GM23338 (cell line): ENCODE measurements at regions not wholly inside any gene's neighbourhood (a gene's known extent, or its start where the extent isn't known, plus 50 kb on each side); places are given as distances from the start of the nearest gene placed in this dataset.

Source experiments
- ATAC-seq: fragments of 200-7000 bp; cut with Tn5 transposase; 3 replicates; pipeline ENCODE4 v1.9.1; 2020
- DNase-seq: peaks from one replicate; pipeline ENCODE4 v3.0.0-alpha.2; 2015; ENCODE audit warnings: low spot score
- H2AFZ ChIP-seq: fragments of 200-600 bp; sonication (generic); 2 replicates; pipeline ENCODE4 v1.8.0; 2016; ENCODE audit warnings: antibody characterized with exemption, mild to moderate bottlenecking, moderate library complexity
- H3F3A ChIP-seq: fragments of 200-600 bp; sonication (generic); replicated peaks from 2 replicates; pipeline ENCODE4 v1.8.0; 2017; ENCODE audit warnings: antibody characterized with exemption, mixed run types, low read depth
- H3K27ac ChIP-seq: fragments of 200-600 bp; sonication (generic); 2 replicates; pipeline ENCODE4 v1.6.1; 2016; ENCODE audit warnings: low read depth
- H3K27me3 ChIP-seq: fragments of 200-600 bp; sonication (generic); 2 replicates; pipeline ENCODE4 v1.8.0; 2016; ENCODE audit warnings: mild to moderate bottlenecking, mixed run types, moderate library complexity; ENCODE audit not compliant: insufficient read depth
- H3K36me3 ChIP-seq: fragments of 200-600 bp; sonication (generic); 2 replicates; pipeline ENCODE4 v1.8.0; 2016; ENCODE audit warnings: mild to moderate bottlenecking; ENCODE audit not compliant: insufficient read depth
- H3K4me1 ChIP-seq: fragments of 200-600 bp; sonication (generic); 2 replicates; pipeline ENCODE4 v1.8.0; 2016; ENCODE audit warnings: mild to moderate bottlenecking, moderate library complexity; ENCODE audit not compliant: insufficient read depth
- H3K4me2 ChIP-seq: fragments of 200-600 bp; sonication (generic); 2 replicates; pipeline ENCODE4 v1.7.1; 2017; ENCODE audit warnings: mixed run types
- H3K4me3 ChIP-seq: fragments of 200-600 bp; sonication (generic); 2 replicates; pipeline ENCODE4 v1.6.1; 2016; ENCODE audit warnings: mixed run types
- H3K79me2 ChIP-seq: fragments of 200-600 bp; sonication (generic); replicated peaks from 2 replicates; pipeline ENCODE4 v1.8.0; 2017; ENCODE audit warnings: mild to moderate bottlenecking; ENCODE audit not compliant: insufficient read depth
- H3K9me2 ChIP-seq: fragments of 200-600 bp; sonication (generic); 2 replicates; pipeline ENCODE4 v1.8.0; 2017; ENCODE audit not compliant: insufficient read depth
- H4K20me1 ChIP-seq: fragments of 200-600 bp; sonication (generic); replicated peaks from 2 replicates; pipeline ENCODE4 v1.8.0; 2017; ENCODE audit warnings: mild to moderate bottlenecking; ENCODE audit not compliant: insufficient read depth
- H3K27ac Mint-ChIP-seq: 2 replicates; pipeline ENCODE4 v1.8.0; 2020; ENCODE audit warnings: inconsistent platforms, mild to moderate bottlenecking, moderate library complexity, mixed read lengths
- H3K27me3 Mint-ChIP-seq: 3 replicates; pipeline ENCODE4 v1.8.0; 2022; ENCODE audit warnings: low read depth, mild to moderate bottlenecking, moderate library complexity, mixed read lengths, inconsistent platforms; ENCODE audit not compliant: insufficient read depth, poor library complexity
- H3K36me3 Mint-ChIP-seq: 3 replicates; pipeline ENCODE4 v1.8.0; 2021; ENCODE audit warnings: low read depth, mild to moderate bottlenecking, inconsistent platforms, moderate library complexity, mixed read lengths
- H3K4me1 Mint-ChIP-seq: 3 replicates; pipeline ENCODE4 v1.8.0; 2020; ENCODE audit warnings: mild to moderate bottlenecking, inconsistent platforms, mixed read lengths
- H3K4me3 Mint-ChIP-seq: 3 replicates; pipeline ENCODE4 v1.8.0; 2021; ENCODE audit warnings: moderate library complexity, mild to moderate bottlenecking, inconsistent platforms, mixed read lengths
- H3K9me3 Mint-ChIP-seq: 3 replicates; pipeline ENCODE4 v1.8.0; 2020; ENCODE audit warnings: moderate library complexity, mild to moderate bottlenecking, inconsistent platforms, mixed read lengths
- CREB1 ChIP-seq: fragments of 250-450 bp; sonication (Bioruptor Pico); IDR thresholded peaks from 2 replicates; pipeline ENCODE4 v1.5.0; 2020; ENCODE audit warnings: low read depth, mild to moderate bottlenecking, moderate library complexity
- EZH2 ChIP-seq: fragments of 200-600 bp; sonication (generic); IDR thresholded peaks from one replicate; pipeline ENCODE4 v1.8.0; 2017; ENCODE audit warnings: antibody characterized with exemption, mild to moderate bottlenecking, low read depth; ENCODE audit not compliant: unreplicated experiment
- EZH2phosphoT487 ChIP-seq: fragments of 200-600 bp; sonication (generic); IDR thresholded peaks from one replicate; pipeline ENCODE4 v1.8.1; 2018; ENCODE audit warnings: antibody characterized with exemption; ENCODE audit not compliant: unreplicated experiment
- JUNB ChIP-seq: IDR thresholded peaks from one replicate; pipeline ENCODE4 v1.6.1; 2016; ENCODE audit warnings: antibody characterized with exemption; ENCODE audit not compliant: unreplicated experiment
- NANOG ChIP-seq: IDR thresholded peaks from 2 replicates; pipeline ENCODE4 v1.6.1; 2016; ENCODE audit warnings: antibody characterized with exemption, borderline replicate concordance
- POLR2AphosphoS5 ChIP-seq: IDR thresholded peaks from 2 replicates; pipeline ENCODE4 v1.6.1; 2016; ENCODE audit warnings: antibody characterized with exemption, low read depth
- ZNF114 ChIP-seq: fragments of 250-450 bp; sonication (Bioruptor Pico); IDR thresholded peaks from 2 replicates; pipeline ENCODE4 v1.5.0; 2020; ENCODE audit warnings: mild to moderate bottlenecking, moderate library complexity
- ZNF331 ChIP-seq: fragments of 250-450 bp; sonication (Bioruptor Pico); IDR thresholded peaks from 2 replicates; pipeline ENCODE4 v1.5.0; 2020; ENCODE audit warnings: low read depth, mild to moderate bottlenecking, moderate library complexity
- TF ChIP-seq, protein P1 (sequence below), 2 experiments: fragments of 200-600 bp in 1 of 2; sonication (generic) in 1 of 2; conservative IDR thresholded peaks; 2 replicates each; pipeline versions ENCODE4 v1.5.1 to v1.6.1; 2016 to 2017; ENCODE audit warnings: antibody characterized with exemption in 2 of 2, low read depth in 2 of 2, mild to moderate bottlenecking in 2 of 2, moderate library complexity in 1 of 2
- TF ChIP-seq, protein P2 (sequence below): IDR thresholded peaks from 2 replicates; pipeline ENCODE4 v1.6.1; 2016; ENCODE audit warnings: antibody characterized with exemption
- TF ChIP-seq, protein P3 (sequence below): IDR thresholded peaks from one replicate; pipeline ENCODE4 v1.6.1; 2018; ENCODE audit warnings: antibody characterized with exemption; ENCODE audit not compliant: unreplicated experiment
- TF ChIP-seq, protein P4 (sequence below): fragments of 250-450 bp; sonication (Bioruptor Pico); IDR thresholded peaks from 2 replicates; pipeline ENCODE4 v1.5.0; 2020; ENCODE audit warnings: mild to moderate bottlenecking, moderate library complexity

DNA sequence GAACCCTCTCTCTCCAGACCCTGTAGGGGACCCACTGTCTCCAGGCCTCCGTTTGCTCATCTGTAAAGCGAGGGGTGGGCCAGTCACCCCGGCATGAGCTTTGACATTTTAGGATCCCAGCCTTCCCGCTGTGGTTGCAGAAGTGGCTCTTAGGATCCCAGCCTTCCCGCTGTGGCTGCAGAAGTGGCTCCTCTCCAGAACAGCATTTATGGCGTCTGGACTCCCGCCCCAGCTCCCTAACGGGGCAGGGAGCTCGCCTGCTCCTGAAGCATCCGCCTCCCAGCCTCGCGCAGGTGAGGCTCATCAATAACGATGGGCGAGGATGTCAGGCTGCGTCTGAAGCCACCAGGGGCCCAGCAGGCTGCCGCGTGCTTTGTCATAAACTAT, 222.3 kb upstream of the TNRC6C start (continued):
- TF ChIP-seq EZH2 (no peak), JUNB (no peak), POLR2AphosphoS5 (no peak), CREB1 (no peak), EZH2phosphoT487 (no peak), NANOG (no peak), ZNF331 (CRISPR knock-in tag) (no peak)
- TF ChIP-seq, protein P1, sequence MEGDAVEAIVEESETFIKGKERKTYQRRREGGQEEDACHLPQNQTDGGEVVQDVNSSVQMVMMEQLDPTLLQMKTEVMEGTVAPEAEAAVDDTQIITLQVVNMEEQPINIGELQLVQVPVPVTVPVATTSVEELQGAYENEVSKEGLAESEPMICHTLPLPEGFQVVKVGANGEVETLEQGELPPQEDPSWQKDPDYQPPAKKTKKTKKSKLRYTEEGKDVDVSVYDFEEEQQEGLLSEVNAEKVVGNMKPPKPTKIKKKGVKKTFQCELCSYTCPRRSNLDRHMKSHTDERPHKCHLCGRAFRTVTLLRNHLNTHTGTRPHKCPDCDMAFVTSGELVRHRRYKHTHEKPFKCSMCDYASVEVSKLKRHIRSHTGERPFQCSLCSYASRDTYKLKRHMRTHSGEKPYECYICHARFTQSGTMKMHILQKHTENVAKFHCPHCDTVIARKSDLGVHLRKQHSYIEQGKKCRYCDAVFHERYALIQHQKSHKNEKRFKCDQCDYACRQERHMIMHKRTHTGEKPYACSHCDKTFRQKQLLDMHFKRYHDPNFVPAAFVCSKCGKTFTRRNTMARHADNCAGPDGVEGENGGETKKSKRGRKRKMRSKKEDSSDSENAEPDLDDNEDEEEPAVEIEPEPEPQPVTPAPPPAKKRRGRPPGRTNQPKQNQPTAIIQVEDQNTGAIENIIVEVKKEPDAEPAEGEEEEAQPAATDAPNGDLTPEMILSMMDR (conservative IDR thresholded peaks at IDR 0.05; ENCODE audit: low read depth in 2 of 2) = no peak
- TF ChIP-seq, protein P2, sequence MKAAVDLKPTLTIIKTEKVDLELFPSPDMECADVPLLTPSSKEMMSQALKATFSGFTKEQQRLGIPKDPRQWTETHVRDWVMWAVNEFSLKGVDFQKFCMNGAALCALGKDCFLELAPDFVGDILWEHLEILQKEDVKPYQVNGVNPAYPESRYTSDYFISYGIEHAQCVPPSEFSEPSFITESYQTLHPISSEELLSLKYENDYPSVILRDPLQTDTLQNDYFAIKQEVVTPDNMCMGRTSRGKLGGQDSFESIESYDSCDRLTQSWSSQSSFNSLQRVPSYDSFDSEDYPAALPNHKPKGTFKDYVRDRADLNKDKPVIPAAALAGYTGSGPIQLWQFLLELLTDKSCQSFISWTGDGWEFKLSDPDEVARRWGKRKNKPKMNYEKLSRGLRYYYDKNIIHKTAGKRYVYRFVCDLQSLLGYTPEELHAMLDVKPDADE = no peak

DNA sequence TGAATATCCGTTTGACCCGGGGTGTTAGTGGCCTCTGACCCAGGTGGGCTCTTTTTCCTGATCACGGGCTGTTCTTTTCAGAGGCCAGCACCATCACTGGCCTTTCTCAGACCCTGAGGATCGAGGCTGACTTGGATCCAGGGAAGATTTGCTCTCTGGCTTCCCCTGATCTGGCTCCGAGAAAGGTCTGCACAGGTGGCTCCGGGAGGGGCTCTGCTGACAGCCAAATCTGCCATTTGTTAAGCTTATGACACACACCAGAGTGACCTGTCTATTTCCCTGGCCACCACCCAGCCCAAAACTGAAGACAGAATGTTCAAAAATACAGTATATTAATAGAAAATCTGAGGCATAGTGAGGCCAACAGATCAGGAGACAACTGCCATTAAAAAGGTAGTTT, 221.8 kb upstream of the TNRC6C start:
- Histone ChIP-seq H4K20me1 (no peaks in the 10 kb centered on the region), H3K9me2 (no peaks in the 10 kb centered on the region), H3K27ac (no peak overlapping the region), H3F3A (no peaks in the 10 kb centered on the region), H3K36me3 (peaks cover 3% of the 10 kb centered on the region; the same call in 1 of the 2 replicates), H3K79me2 (no peaks in the 10 kb centered on the region), H2AFZ (no peak overlapping the region), H3K4me1 (peaks cover 6% of the 10 kb centered on the region; the same call in 1 of the 2 replicates), H3K4me2 (no peak overlapping the region), H3K27me3 (no peaks in the 10 kb centered on the region), H3K4me3 (no peak overlapping the region)
- peaks cover 25% of the 10 kb centered on the region for H3K4me1 Mint-ChIP-seq
- peaks cover 30% of the 10 kb centered on the region for H3K27me3 Mint-ChIP-seq
- ATAC-seq (no peak), DNase-seq (no peak)
- H3K4me3 Mint-ChIP-seq = no peak overlapping the region
- H3K36me3 Mint-ChIP-seq = peaks cover 20% of the 10 kb centered on the region
- no peak overlapping the region for H3K27ac Mint-ChIP-seq
- H3K9me3 Mint-ChIP-seq = peaks cover 28% of the 10 kb centered on the region
- TF ChIP-seq, protein P2 = no peak
- TF ChIP-seq, protein P3, sequence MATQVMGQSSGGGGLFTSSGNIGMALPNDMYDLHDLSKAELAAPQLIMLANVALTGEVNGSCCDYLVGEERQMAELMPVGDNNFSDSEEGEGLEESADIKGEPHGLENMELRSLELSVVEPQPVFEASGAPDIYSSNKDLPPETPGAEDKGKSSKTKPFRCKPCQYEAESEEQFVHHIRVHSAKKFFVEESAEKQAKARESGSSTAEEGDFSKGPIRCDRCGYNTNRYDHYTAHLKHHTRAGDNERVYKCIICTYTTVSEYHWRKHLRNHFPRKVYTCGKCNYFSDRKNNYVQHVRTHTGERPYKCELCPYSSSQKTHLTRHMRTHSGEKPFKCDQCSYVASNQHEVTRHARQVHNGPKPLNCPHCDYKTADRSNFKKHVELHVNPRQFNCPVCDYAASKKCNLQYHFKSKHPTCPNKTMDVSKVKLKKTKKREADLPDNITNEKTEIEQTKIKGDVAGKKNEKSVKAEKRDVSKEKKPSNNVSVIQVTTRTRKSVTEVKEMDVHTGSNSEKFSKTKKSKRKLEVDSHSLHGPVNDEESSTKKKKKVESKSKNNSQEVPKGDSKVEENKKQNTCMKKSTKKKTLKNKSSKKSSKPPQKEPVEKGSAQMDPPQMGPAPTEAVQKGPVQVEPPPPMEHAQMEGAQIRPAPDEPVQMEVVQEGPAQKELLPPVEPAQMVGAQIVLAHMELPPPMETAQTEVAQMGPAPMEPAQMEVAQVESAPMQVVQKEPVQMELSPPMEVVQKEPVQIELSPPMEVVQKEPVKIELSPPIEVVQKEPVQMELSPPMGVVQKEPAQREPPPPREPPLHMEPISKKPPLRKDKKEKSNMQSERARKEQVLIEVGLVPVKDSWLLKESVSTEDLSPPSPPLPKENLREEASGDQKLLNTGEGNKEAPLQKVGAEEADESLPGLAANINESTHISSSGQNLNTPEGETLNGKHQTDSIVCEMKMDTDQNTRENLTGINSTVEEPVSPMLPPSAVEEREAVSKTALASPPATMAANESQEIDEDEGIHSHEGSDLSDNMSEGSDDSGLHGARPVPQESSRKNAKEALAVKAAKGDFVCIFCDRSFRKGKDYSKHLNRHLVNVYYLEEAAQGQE = no peak
- TF ChIP-seq, protein P4, sequence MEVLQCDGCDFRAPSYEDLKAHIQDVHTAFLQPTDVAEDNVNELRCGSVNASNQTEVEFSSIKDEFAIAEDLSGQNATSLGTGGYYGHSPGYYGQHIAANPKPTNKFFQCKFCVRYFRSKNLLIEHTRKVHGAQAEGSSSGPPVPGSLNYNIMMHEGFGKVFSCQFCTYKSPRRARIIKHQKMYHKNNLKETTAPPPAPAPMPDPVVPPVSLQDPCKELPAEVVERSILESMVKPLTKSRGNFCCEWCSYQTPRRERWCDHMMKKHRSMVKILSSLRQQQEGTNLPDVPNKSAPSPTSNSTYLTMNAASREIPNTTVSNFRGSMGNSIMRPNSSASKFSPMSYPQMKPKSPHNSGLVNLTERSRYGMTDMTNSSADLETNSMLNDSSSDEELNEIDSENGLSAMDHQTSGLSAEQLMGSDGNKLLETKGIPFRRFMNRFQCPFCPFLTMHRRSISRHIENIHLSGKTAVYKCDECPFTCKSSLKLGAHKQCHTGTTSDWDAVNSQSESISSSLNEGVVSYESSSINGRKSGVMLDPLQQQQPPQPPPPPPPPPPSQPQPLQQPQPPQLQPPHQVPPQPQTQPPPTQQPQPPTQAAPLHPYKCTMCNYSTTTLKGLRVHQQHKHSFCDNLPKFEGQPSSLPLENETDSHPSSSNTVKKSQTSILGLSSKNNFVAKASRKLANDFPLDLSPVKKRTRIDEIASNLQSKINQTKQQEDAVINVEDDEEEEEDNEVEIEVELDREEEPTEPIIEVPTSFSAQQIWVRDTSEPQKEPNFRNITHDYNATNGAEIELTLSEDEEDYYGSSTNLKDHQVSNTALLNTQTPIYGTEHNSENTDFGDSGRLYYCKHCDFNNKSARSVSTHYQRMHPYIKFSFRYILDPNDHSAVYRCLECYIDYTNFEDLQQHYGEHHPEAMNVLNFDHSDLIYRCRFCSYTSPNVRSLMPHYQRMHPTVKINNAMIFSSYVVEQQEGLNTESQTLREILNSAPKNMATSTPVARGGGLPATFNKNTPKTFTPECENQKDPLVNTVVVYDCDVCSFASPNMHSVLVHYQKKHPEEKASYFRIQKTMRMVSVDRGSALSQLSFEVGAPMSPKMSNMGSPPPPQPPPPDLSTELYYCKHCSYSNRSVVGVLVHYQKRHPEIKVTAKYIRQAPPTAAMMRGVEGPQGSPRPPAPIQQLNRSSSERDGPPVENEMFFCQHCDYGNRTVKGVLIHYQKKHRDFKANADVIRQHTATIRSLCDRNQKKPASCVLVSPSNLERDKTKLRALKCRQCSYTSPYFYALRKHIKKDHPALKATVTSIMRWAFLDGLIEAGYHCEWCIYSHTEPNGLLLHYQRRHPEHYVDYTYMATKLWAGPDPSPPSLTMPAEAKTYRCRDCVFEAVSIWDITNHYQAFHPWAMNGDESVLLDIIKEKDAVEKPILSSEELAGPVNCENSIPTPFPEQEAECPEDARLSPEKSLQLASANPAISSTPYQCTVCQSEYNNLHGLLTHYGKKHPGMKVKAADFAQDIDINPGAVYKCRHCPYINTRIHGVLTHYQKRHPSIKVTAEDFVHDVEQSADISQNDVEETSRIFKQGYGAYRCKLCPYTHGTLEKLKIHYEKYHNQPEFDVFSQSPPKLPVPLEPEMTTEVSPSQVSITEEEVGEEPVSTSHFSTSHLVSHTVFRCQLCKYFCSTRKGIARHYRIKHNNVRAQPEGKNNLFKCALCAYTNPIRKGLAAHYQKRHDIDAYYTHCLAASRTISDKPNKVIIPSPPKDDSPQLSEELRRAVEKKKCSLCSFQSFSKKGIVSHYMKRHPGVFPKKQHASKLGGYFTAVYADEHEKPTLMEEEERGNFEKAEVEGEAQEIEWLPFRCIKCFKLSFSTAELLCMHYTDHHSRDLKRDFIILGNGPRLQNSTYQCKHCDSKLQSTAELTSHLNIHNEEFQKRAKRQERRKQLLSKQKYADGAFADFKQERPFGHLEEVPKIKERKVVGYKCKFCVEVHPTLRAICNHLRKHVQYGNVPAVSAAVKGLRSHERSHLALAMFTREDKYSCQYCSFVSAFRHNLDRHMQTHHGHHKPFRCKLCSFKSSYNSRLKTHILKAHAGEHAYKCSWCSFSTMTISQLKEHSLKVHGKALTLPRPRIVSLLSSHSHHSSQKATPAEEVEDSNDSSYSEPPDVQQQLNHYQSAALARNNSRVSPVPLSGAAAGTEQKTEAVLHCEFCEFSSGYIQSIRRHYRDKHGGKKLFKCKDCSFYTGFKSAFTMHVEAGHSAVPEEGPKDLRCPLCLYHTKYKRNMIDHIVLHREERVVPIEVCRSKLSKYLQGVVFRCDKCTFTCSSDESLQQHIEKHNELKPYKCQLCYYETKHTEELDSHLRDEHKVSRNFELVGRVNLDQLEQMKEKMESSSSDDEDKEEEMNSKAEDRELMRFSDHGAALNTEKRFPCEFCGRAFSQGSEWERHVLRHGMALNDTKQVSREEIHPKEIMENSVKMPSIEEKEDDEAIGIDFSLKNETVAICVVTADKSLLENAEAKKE = no peak
- TF ChIP-seq ZNF114 (CRISPR knock-in tag) (no peak), NANOG (no peak)
